Superior temporal gyrus (tissue), 1 donor: ENCODE measurements at regions not wholly inside any gene's neighbourhood (a gene's known extent, or its start where the extent isn't known, plus 50 kb on each side); places are given as distances from the start of the nearest gene placed in this dataset.

Experiments used
- DNase-seq: peaks from one replicate; pipeline ENCODE4 v3.0.0-alpha.2; 2016; ENCODE audit errors: extremely low spot score

DNA sequence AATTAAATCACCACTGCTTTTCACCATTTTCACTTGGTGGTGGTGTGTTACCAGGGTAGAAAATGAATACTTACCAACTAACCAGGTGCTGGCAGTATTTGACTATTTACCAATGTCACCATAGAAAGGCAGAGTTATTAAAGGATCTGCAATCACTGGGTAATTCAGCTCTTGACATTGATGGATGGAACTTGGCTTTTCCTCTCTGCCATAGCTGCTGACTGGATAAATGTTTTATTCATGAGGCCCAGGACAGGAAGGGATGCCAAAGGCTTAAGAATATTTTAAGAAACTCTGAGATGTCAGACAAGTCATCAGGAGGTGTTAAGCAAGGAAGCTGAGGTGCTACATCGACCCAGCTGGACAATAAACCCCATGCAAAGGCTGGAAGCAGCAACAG, 495.5 kb upstream of the CFAP20DC start:
- DNase-seq: no peak

DNA sequence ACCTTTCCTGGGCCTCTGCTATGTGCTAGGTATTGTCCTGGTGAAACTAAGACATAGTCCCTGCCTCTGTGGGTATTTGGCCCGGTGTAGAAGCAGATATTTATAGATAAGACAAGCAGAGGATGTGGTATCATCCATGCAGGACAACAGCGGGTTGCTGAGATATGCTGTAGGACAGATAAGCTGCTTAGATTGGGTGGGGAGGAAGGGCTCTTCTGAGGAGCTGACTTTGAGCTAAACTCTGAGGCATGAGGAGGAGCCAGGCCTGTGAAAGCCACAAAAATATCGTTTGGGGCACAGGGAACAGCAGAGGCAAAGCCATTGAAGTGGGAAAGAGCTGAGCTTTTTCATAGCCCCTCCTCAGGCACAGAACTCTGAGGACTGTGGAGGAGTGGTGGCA, 492.5 kb upstream of the CFAP20DC start:
- no peak for DNase-seq

DNA sequence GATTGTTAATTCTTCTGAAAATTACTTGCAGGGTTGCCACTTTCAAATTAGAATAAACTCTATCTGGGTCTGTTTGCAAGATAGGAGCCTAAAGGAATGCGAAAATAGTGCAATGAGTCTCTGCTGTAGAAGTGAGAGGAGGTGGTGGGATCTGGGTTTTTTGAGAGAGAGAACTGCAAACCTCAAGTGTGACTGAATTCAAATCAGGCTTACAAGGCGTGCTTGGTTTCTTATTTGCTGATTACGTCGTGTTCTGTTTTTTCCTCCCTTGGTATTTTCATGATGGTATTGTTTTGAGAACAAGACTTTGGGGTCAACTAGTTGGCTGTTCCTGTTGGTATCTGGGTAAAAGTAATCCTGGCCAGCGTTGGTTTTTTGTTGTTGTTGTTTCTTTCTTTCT, 490.9 kb upstream of the CFAP20DC start:
- DNase-seq: no peak

GRCh38 chr3:59540241-59540640, 490.4 kb upstream of the CFAP20DC start:
- no peak for DNase-seq

GRCh38 chr3:59538753-59539432, 489.1 kb upstream of the CFAP20DC start:
- DNase-seq: no peak

- no peak for DNase-seq
Observed at GRCh38 chr3:59535791-59536221, 486.0 kb upstream of the CFAP20DC start.

DNA sequence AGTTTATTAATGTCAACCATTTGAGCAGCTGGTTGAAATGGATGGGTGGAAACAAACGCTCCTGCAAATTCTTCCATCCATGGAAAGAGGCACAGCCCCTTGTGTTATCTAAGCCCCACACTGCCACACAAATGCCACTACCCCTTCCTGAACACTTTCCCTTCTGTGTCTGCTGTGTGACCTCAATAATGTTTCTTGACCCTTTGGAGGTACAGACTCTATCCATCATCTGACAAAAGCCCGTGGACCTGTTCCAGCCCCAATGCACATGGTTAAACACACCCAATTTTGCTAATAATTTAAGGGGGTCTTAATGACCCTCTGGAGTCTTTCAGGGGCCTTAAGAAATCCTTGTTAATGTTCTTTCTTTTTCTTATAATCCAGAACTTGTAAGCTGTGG, 482.2 kb upstream of the CFAP20DC start:
- no peak for DNase-seq

DNA sequence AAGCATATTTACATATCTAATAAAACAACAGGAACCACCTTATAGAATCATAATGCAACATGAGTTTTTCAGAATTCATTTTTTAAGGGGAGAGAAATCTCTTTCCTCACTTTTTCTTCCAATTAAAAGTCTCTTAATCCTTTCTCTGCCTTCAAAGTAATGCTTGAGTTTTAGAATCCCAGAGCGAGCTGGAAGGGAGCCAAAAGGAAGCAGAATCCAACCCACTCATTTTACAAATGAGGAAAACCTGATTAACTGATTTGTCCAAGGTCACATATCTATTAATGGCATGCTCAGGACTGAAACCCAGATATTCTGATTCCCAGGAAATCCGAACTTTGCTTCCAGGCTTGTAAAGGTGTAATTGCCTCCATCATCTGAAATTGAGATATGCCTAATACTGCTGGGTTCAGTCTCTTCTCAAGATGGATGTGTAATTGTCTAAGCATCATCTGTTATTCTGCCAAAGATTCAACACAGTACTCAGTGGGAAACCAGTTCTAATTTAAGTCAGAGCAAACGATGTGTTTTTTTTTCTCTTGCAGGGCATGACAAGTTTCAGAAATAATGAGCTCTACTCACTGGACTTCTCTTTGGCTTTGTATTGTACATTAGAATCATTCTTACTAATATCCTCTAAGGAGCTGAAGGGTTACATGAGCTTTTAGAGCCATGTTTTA, 481.4 kb upstream of the CFAP20DC start:
- DNase-seq: no peak

GRCh38 chr3:59528251-59528650, 478.4 kb upstream of the CFAP20DC start:
- DNase-seq: no peak

DNA sequence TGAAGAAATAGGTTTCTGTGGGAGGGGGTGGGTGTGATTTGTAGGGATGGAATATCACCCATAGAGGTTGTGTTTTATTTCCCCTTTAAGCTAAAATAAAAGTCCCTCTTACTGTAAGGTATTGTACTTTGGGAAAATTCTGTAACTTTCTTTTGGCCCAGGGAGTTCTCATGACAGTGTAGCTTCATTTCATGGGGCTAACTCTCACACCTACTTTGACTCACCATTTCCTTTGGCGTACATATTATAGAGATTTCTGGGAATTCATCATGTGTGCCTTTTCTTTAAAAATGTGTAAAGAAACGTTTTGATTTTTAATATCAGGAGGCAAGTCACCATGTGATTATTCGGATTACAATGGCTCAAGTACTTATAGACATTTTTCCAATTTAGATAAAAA, 477.7 kb upstream of the CFAP20DC start:
- DNase-seq: no peak

DNA sequence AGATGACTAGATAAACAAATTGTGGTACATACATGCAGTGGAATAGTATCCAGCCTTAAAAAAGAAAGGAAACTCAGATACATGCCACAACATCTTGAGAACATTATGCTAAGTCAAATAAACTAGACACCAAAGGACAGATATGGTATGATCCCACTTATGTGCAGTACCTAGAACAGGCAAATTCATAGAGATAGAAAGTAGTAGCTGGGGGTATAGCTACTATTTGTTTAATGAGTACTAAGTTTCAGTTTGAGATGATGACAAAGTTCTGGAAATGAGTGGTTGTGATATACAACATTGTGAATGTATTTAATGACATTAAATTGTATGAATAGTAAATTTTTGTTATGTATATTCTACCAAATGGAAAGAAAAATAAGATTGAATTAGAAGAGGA, 477.2 kb upstream of the CFAP20DC start:
- no peak for DNase-seq

- no peak for DNase-seq
Observed at GRCh38 chr3:59522550-59522949, 472.7 kb upstream of the CFAP20DC start.

DNA sequence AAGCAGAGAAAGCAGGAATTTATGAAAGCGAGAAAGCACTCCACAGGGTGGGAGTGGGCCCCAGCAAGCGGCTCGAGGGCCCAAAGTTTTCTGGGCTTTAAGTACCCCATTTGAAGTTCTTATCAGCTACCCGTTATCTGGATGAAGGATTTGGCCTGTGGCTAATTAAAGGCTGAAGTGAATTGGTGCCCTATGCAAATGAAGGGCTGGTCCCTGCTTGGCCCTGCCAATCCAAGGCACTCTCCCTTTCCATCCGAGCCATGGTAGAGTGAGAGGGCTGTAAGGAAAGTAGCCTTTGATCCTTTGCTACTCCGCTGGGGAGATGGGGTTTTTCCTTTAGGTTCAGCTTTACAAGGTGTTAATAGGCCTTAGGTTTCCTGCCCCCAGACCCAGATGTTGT, 469.3 kb upstream of the CFAP20DC start:
- DNase-seq: no peak

DNA sequence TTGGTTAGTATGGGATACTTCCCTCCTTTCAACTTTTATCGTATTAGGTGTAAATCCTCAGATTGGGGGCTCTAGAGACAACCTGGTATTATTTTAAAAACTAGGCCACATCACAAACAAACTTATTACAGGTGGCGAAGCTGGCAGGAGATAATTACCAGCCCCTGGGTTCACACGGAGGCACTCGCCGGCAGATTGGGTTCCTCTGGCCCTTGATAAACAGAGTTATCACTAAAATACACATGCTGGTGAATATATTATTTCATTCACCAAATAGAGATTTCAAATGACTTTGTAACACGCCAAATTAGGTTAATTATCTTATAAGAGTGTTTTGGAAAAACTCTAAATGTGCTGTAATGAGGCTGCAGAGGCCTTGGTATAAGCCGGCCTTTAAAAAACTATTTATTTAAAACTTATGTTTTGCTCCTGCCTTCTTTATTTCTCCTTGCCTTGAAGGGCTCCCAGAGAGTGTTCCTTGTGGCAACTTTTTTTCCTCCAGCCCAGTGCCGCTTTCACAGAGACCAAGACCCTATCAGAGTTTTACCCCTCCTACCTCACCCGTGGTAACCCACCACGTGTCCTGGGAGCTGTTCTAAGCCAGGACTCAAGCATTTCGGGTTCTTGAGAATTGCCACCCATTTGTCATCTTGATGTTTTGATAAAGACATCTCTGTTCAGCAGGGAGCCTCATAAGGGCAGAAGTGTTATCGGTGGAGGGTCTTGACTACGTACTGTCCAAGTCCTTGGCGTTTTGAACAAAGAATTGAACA, 468.6 kb upstream of the CFAP20DC start:
- no peak for DNase-seq

GRCh38 chr3:59517388-59517787, 467.6 kb upstream of the CFAP20DC start:
- DNase-seq: no peak

DNA sequence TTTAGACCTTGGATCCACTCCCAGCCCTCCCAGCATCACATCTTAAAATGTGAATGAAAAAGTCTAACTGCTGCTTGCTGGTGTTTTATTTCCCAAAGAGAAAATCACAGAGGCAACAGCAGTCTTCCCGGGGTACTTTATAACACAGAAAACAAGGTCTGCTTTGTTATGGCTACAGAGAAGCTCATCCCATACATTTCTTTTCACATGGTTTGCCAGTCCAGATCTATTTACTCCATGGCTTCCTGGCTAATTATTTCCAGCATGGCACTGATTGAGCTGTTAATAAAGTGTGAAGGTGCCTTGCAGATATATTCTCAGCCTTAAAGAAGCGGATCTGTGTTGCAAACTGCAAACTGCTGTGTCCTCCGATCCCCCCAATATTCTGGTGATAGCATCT, 466.1 kb upstream of the CFAP20DC start:
- DNase-seq: peak; percentile 35

- DNase-seq: no peak
Observed at GRCh38 chr3:59514865-59515482, 465.1 kb upstream of the CFAP20DC start.

DNA sequence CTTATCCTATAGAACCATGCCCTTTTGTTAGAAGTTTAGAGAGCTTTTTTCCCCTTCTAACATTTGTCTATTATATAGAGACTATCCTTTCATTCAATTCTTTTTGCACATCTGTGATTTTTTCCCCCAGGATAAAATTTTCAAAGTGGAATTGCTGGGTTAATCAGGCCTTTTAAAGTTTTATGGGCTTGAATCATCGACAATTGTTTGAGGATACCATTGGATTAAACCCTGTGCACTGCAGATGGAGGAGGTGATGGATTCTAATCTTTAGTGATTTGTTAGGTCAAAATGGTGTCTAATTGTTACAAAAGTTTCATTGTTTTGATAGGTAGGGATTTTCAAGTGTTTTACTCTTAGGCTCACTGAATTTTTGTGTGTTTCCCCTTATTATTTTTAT, 463.7 kb upstream of the CFAP20DC start:
- no peak for DNase-seq

DNA sequence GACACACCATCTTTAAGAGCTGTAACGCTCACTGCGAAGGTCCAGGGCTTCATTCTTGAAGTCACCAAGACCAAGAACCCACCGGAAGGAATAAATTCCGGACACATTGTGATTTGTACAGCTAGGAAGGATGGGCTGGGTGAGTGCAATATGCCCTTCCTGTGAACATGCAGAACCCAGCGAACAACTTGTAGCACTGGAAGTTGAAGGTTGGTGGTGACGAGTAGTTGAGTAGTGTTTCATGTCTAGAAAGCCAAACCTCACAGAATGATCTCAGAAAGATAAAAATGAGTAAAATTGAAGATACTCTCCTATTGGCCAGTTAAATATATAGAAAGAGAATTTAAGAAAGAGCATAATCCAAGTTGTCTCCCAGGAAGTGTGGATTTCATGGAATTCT, 462.2 kb upstream of the CFAP20DC start:
- no peak for DNase-seq

- no peak for DNase-seq
Observed at GRCh38 chr3:59510576-59510975, 460.8 kb upstream of the CFAP20DC start.

GRCh38 chr3:59508273-59508672, 458.4 kb upstream of the CFAP20DC start:
- DNase-seq: no peak

- no peak for DNase-seq
Observed at GRCh38 chr3:59506191-59506590, 456.4 kb upstream of the CFAP20DC start.
